Mesenteric fat pad (tissue), 1 donor: ENCODE measurements at regions not wholly inside any gene's neighbourhood (a gene's known extent, or its start where the extent isn't known, plus 50 kb on each side); places are given as distances from the start of the nearest gene placed in this dataset.
"Not testable (repeated sequence)": the region's sequence is repeated elsewhere in the genome, so short reads cannot be mapped to it uniquely, and the experiment has no call there.

Experiments
- DNase-seq: peaks from one replicate; pipeline ENCODE4 v3.0.0-alpha.2; 2020; ENCODE audit warnings: low spot score
- donor health status: DM: yes; HTN: yes; CAD: no.

DNA sequence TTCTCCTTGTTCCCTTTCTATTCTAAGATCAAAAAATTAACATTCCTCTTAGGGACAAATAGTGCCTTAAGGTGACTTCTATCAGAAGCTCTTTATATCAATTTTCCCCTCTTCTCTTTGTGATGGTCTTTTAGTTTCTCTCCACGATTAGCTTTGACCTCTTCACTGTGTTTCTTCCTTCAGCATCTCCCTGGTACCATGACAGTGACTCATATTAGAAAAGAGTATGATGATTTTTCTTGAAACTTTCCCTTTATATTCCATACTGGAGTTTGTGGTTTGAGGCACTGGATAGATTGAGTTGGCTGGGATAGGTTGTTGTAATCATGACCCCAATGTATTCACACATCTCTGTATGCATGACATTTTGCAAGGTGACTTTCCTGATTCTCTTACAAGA lies 335.6 kb upstream of the GLI3 start:
- no peak for DNase-seq

- DNase-seq = no peak
Observed at GRCh38 chr7:42572056-42572455, 335.0 kb upstream of the GLI3 start.

DNA sequence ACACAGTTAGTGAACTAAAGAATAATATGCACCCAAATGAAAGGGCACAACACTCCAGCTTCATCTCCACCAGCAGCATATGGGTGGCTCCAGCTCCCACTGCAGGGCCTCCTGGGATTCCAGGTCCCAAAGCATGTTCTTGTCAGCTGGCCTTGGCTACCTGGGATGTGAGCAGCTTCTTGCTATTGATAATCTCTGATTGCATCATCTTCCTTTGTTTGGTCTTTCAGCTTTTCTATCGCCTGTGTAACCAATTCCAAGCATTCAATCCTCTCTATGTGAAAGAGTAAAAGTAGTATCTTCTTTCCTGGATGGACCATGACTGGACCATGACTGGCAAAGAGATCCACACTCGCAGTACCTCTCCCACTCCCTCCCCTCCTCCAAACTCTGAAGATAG lies 333.9 kb upstream of the GLI3 start:
- no peak for DNase-seq

DNA sequence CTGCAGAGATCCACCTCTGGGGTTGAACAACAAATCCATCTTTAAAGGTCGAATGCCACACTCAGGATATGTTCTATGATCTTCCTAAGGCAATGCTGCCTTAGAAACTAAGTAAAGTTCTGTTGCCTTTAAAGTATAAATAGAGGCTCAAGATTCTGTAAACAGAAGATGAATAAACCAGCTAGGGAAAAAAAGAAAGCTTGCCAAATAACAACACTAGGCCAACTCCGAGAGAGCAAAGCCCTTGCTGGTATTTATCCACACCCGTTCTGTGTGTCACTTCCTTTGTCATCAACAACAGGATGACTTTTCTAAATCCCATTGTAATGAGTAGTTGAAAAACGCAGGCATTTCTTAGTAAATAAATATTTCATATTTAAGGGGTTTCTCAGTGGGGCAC lies 330.0 kb upstream of the GLI3 start:
- no peak for DNase-seq

- DNase-seq = no peak
Observed at GRCh38 chr7:42561797-42562196, 324.8 kb upstream of the GLI3 start.

DNA sequence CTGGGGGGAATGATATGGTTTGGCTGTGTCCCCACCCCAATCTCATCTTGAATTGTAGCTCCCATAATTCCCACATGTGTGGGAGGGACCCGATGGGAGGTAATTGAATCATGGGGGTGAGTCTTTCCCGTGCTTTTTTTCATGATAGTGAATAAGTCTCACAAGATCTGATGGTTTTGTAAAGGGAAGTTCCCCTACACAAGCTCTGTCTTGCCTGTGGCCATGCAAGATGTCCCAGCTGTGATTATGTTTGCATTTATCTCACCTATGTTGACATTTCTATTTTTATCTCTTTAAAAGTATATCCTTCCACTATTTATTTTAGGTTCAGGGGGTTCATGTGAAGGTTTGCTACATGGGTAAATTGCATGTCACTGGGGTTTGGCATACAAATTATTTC lies 323.9 kb upstream of the GLI3 start:
- DNase-seq = no peak

DNA sequence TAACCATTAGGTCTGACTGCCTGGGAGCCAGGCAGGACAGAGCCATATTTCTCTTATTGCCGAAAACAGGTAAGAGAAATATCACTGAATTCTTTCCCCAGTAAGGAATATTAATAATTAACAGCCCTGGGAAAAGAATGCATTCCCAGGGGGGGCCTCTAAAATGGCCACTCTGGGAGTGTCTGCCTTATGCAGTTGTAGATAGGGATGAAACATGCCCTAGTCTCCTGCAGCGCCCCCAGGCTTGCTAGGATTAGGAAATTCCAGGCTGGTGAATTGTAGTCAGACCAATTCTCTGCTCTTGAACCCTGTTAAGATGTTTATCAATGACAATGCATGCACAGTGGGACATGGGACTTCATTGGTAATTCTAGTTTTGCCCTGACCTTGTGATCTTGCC lies 317.9 kb upstream of the GLI3 start:
- DNase-seq = not testable (repeated sequence)

DNA sequence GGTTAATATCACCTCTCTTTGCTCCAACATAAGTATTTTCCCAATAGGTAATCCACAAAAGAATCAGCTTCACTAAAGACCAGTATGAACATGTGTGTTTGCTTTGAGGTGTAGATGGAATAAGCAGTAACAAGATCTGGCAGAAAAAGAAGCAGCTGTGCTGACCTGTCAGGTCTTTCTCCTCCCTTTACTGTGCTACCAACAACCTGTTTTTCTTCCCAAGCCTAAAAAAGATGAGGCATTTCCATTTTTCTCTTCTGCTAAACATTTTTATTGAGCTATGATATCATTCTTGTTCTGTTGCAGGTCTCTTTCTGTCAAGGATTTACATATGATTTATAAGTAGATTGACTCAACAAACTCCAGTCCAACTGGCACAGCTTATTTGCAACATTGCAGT lies 315.2 kb upstream of the GLI3 start:
- no peak for DNase-seq

DNA sequence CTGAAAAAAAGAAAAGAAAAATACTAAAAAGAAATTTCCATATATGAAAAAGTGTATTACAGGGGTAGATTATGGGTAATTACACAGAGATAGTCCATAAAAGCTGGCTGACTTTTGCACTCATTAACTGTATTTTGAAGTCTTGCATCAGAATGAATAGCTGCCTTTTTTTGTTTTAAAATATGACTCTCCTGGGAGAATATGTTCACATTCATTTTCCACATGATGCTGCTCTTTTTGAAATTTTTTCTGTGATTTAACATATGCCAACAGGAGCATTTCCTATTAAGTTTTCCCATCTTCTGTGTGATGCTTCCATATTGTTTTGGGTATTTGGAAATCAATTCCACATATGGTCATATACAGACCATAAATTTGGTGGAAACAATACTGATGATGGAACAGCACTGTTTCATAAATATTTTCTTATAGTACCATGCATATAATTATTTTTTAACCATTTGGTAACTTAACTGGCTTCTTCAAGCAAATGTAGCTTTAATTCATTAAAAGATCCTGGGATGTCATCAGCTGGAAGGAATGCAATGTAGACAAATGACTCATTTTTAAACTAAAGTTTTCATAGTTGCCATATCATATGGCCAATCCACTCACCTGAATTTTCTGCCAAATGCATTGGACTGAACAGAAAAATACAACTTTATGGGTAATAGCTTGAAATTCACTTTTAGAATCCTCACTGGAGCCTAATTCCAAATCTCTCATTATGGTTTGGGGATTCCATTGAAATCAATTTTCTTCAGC lies 313.9 kb upstream of the GLI3 start:
- DNase-seq = no peak

DNA sequence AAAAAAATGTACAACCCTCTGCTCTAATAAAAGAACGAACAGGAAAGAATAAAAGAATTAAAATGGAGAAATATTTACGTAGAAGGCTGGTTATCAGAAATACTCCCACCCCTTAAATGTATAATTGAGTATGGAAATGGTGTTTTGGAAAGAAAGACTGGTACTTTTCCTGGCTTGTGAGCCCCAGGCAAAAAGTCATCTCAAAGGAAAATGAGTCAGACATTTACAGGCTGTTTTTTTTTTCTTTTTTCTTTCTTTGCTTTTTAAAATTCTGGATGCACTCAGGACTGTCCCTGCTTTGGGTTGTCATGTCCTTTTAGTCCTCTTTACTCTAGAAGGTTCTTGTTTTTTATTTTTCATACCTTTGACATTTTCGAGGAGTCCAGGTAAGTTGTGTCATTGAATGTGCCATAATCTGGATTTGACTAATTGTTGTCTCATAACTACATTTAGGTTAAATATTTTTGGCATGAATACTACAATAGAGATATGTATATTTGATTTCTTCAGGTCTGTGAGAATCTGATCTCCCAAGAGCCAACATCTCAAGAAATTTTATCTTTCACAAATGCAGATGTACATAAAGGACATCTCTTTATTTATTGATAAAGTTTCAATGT lies 313.0 kb upstream of the GLI3 start:
- no peak for DNase-seq

GRCh38 chr7:42548816-42549611 lies 312.0 kb upstream of the GLI3 start:
- DNase-seq = no peak

GRCh38 chr7:42545049-42545724 lies 308.2 kb upstream of the GLI3 start:
- no peak for DNase-seq

DNA sequence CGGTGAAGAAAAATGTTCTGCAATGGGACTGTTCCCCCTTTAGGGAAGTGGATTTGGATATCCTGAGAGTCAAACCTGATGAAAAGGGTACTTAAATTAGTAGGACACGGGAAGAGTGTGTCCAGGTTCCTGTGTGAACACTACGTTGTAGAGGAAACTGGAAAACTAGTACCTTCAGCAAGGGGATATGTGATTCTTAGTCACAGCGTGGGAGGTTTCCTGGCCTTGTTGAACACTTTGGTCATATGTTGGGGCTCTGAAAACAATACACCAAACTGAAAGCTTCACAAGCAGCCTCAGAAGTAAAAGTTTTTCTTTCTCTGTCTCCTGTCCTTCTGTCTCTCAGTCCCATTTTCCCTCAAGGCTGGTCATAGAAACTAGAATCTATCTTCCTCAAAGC lies 306.9 kb upstream of the GLI3 start:
- DNase-seq = no peak

GRCh38 chr7:42542446-42542845 lies 305.4 kb upstream of the GLI3 start:
- DNase-seq = not testable (repeated sequence)

DNA sequence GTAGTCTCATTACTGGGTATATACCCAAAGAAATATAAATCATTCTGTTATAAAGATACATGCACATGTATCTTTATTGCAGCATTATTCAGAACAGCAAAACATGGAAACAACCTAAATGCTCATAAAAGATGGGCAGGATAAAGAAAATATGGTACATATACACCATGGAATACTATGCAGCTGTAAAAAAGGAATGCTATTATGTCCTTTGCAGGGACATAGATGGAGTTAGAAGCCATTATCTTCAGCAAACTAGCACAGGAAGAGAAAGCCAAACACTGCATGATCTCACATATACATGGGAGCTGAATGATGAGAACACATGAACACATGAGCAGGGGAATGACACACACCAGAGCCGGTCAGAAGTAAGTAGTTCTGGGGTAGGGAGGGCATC lies 297.4 kb upstream of the GLI3 start:
- no peak for DNase-seq

DNA sequence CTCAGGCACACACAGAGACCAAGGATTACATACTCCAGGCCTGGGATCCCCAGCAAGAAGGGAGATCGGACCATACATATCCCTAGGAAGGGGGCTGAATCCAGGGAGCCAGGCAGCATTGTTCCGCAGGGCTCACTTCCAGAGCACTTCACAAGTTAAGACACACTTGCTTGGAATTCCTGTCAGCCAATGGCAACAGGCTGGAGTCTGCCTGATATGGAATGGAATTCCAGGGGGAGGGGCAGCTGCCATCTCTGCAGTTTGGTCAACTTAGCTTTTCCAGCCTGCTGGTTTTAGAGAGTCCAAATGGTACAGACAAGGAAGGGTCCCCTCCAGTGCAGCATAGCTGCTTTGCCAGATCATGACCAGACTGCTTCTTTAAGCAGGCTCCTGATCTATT lies 290.0 kb upstream of the GLI3 start:
- no peak for DNase-seq

DNA sequence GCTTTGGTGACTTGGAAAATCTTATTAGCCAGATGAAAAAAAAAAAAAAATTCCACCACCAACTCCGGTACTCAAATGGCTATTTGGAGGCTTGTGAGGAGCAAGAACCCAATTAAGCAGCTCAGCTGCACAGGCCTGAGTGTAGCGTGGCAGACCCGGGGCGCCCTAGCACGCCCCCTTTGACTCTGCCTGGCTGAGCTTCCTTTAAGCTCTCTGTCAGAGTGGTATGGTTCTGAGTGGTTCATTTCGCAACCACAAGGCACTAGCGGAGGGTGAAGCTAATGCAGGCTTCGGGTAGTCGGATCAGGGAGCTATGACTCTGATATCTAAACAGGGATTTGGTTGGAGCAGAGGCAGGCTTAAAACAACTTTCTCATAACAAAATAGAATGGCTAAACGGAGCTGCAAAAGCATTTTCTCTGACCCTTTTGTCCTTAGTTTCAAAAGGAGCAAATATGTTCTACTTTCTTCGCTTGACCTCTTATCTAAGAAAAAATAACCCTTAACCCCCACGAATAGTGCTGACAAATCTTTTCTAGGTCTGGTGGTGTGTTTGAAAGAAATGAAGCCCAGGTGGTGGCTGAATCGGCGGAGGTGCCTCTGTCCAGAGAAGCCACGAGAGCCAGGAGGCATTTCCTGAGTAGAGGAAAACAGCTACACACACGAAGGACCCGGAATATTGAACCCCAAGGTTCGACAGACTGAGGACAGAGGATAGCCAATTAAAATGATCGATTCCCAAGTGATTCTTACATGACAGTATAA lies 285.4 kb upstream of the GLI3 start:
- DNase-seq = no peak

GRCh38 chr7:42511027-42511426 lies 274.0 kb upstream of the GLI3 start:
- no peak for DNase-seq

GRCh38 chr7:42506097-42506496 lies 269.1 kb upstream of the GLI3 start:
- DNase-seq = no peak

DNA sequence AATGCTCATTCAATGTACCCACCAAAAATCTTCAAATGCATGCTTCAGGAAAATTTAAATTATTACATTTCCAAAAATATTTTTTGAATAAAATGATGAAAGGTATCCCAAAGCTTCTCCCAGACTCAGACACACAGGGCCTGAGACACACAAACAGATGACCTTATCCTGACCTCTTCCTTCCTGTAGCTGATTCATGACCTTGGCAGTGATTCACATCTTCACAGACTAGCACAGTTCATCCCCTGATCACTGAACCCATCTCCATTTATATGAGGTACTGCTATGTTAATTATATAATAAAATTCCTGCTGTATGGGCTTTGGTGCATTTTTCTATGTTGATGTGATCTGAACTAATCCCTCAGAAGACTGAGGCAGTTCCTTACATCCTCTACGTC lies 265.0 kb upstream of the GLI3 start:
- DNase-seq = no peak

- no peak for DNase-seq
Observed at GRCh38 chr7:42495256-42495655, 258.2 kb upstream of the GLI3 start.
